ENCODE measurements at regions not wholly inside any gene's neighbourhood (a gene's known extent, or its start where the extent isn't known, plus 50 kb on each side); places are given as distances from the start of the nearest gene placed in this dataset.

GRCh38 chr6:79824202-79824601 lies 123.2 kb downstream of the ELOVL4 start:
- TF ChIP-seq, protein P1, sequence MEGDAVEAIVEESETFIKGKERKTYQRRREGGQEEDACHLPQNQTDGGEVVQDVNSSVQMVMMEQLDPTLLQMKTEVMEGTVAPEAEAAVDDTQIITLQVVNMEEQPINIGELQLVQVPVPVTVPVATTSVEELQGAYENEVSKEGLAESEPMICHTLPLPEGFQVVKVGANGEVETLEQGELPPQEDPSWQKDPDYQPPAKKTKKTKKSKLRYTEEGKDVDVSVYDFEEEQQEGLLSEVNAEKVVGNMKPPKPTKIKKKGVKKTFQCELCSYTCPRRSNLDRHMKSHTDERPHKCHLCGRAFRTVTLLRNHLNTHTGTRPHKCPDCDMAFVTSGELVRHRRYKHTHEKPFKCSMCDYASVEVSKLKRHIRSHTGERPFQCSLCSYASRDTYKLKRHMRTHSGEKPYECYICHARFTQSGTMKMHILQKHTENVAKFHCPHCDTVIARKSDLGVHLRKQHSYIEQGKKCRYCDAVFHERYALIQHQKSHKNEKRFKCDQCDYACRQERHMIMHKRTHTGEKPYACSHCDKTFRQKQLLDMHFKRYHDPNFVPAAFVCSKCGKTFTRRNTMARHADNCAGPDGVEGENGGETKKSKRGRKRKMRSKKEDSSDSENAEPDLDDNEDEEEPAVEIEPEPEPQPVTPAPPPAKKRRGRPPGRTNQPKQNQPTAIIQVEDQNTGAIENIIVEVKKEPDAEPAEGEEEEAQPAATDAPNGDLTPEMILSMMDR (conservative IDR thresholded peaks at IDR 0.05; ENCODE audit: low read depth, low read length): no peak
- no peak for DNase-seq (ENCODE audit: low read depth)
- H3K4me3 ChIP-seq (ENCODE audit: low read length): no peak overlapping the region

DNA sequence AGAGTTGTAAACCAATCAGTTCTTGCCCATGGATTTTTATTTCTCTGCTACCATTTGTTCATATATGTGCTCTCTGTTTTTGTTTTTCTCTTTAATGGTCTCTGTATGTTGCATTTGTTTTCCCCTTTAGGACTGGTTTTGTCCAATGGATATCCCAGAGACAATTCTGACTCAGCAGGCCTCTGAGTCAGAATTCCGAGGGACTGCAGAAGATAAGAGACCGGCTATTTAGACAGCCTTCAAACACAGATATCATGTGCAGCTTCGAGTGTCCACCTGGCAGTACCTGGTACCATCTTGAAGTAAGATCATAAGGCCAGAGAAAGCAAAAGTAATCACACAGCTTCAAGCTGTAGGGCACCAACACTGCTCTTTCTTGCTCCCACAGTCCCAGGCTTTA lies 125.5 kb downstream of the ELOVL4 start:
- no peak for DNase-seq (ENCODE audit: low read depth)
- no peak overlapping the region for H3K4me3 ChIP-seq (ENCODE audit: low read length)
- TF ChIP-seq, protein P1 (conservative IDR thresholded peaks at IDR 0.05; ENCODE audit: low read depth, low read length): no peak

- H3K4me3 ChIP-seq (ENCODE audit: low read length): no peak overlapping the region
- TF ChIP-seq, protein P1 (conservative IDR thresholded peaks at IDR 0.05; ENCODE audit: low read depth, low read length): no peak
- no peak for DNase-seq (ENCODE audit: low read depth)
Observed at GRCh38 chr6:79818471-79818870, 128.9 kb downstream of the ELOVL4 start.

DNA sequence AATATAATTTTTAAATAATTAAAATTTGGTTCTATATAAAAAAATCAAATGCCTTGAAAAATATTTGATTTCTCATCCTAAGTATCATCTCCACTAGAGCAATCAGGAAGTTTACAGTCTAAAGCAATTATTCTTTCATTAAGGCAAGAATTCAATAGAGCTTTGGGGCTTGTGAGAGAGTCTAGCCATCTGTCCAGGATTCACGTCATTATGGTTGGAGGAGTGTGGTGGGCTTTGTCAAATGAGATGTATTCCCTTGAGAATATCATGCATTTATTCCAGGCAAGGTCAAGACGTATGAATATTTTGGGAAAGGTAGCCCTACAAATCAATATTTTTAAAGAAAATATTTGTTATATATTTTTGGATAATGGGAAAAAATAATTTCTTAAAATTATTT lies 132.4 kb downstream of the ELOVL4 start:
- TF ChIP-seq, protein P1 (conservative IDR thresholded peaks at IDR 0.05; ENCODE audit: low read depth, low read length): no peak
- DNase-seq (ENCODE audit: low read depth): no peak
- H3K4me3 ChIP-seq (ENCODE audit: low read length): no peak overlapping the region

- no peak for DNase-seq (ENCODE audit: low read depth)
- TF ChIP-seq, protein P1 (conservative IDR thresholded peaks at IDR 0.05; ENCODE audit: low read depth, low read length): peak; percentile 87
- H3K4me3 ChIP-seq (ENCODE audit: low read length): no peak overlapping the region
Observed at GRCh38 chr6:79813854-79814709, 133.3 kb downstream of the ELOVL4 start.

DNA sequence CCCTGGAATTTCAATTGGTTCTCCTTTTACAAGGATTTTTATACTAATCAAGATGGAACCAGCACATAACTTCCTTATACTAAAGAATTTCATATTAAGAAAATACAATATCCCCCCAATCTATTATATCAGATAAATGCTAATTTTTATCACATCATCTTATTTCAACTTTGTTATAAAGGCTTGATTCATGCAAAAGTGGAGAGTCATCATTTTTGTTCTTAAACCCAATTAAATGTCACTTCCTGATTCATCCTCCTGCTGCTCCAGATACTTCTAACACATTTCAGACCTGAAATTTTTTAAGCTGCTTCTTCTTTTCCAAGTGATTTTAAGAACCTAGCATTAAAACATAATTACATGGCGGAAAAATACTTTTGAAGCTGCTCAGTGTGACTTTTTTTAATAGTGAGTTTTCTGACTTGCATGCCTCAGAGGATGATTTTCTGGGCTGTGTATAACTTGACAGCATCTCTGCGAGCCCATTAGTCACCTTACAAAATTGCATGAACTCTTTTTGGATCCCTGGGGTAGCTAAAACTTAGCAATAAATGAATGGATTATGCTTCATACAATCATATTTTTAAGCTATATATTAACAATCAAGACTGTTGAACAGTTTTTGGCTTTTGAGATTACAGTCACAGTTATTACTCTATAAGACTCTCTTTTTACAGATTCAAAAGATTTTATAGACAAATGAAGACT lies 134.1 kb downstream of the ELOVL4 start:
- H3K4me3 ChIP-seq (ENCODE audit: low read length): no peak overlapping the region
- no peak for DNase-seq (ENCODE audit: low read depth)
- TF ChIP-seq, protein P1 (conservative IDR thresholded peaks at IDR 0.05; ENCODE audit: low read depth, low read length): no peak
